GM12878 (cell line): ENCODE measurements at regions not wholly inside any gene's neighbourhood (a gene's known extent, or its start where the extent isn't known, plus 50 kb on each side); places are given as distances from the start of the nearest gene placed in this dataset.

Experiments
- ATF3 ChIP-seq: IDR thresholded peaks from 2 replicates; pipeline ENCODE4 v1.6.1; 2011; ENCODE audit warnings: low read depth, mild to moderate bottlenecking, low read length, moderate library complexity, borderline replicate concordance; ENCODE audit errors: extremely low read depth
- CHD4 ChIP-seq: fragments of 200-600 bp; sonication (generic); IDR thresholded peaks from 2 replicates; pipeline ENCODE4 v1.6.1; 2016; ENCODE audit warnings: mild to moderate bottlenecking
- CTCF ChIP-seq, 3 experiments: IDR thresholded peaks in 2 of 3; conservative IDR thresholded peaks in 1 of 3; 2 replicates each; pipeline ENCODE4 v1.5.1; 2011; ENCODE audit warnings: low read depth in 3 of 3, low read length in 3 of 3, mild to moderate bottlenecking in 3 of 3, control low read depth in 2 of 3, moderate library complexity in 2 of 3, inconsistent platforms in 1 of 3, mixed read lengths in 1 of 3; ENCODE audit not compliant: control insufficient read depth in 2 of 3, insufficient read depth in 1 of 3; ENCODE audit errors: extremely low read depth in 1 of 3
- RCOR1 ChIP-seq: conservative IDR thresholded peaks from 2 replicates; pipeline ENCODE4 v1.6.1; 2012; ENCODE audit warnings: low read depth, low read length, improper control_type of control experiment
- SUZ12 ChIP-seq: fragments of 200-600 bp; sonication (generic); IDR thresholded peaks from one replicate; pipeline ENCODE4 v1.6.1; 2018; ENCODE audit warnings: antibody characterized with exemption, mild to moderate bottlenecking; ENCODE audit not compliant: unreplicated experiment
- TAF1 ChIP-seq: IDR thresholded peaks from 2 replicates; pipeline ENCODE4 v1.6.1; 2011; ENCODE audit warnings: mild to moderate bottlenecking, low read depth, low read length, borderline replicate concordance

GRCh38 chr5:144710637-144711036 lies 540.0 kb downstream of the KCTD16 start:
- TF ChIP-seq RCOR1, result no peak
- no peak for TF ChIP-seq CTCF (IDR thresholded peaks at IDR 0.05 in 2 of 3, conservative IDR thresholded peaks at IDR 0.05 in 1 of 3; ENCODE audit: control insufficient read depth in 2 of 3, extremely low read depth in 1 of 3, insufficient read depth in 1 of 3, low read depth in 3 of 3, low read length in 3 of 3)
- TF ChIP-seq CHD4, result no peak
- TF ChIP-seq TAF1, result no peak
- no peak for TF ChIP-seq SUZ12
- TF ChIP-seq ATF3, result no peak
